ENCODE measurements at regions not wholly inside any gene's neighbourhood (a gene's known extent, or its start where the extent isn't known, plus 50 kb on each side); places are given as distances from the start of the nearest gene placed in this dataset.

DNA sequence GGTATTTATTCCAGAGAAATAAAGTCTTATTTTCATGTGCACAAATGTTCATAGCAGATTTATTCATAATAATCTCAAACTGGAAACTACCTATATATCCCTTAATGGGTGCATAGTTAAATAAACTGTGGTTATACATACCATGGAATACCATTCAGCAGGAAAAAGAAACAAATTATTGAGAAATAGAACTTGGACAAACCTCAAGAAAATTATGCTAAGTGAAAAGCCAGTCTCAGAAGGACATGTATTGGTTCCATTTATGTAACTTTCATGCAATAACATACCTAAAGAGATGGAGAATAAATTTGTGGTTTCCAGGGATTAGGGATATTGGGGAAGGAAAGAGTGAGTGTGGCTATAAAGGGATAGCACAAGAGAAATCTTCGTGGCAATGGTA, 452.6 kb downstream of the SETBP1 start:
- H3K4me3 ChIP-seq, result no peak overlapping the region
- H4K20me1 ChIP-seq (ENCODE audit: low read depth), result no peaks in the 10 kb centered on the region
- H3K9me3 ChIP-seq (ENCODE audit: low read depth), result no peaks in the 10 kb centered on the region
- no peak overlapping the region for H3K27ac ChIP-seq
- no peak for DNase-seq (ENCODE audit: low spot score)
- H3K4me2 ChIP-seq, result no peak overlapping the region
- Mint-ChIP-seq H3K9me3 (no peaks in the 10 kb centered on the region), H3K27ac (no peak overlapping the region), H3K4me1 (no peaks in the 10 kb centered on the region), H3K27me3 (ENCODE audit: insufficient read depth, low read depth) (peaks cover 2% of the 10 kb centered on the region), H3K4me3 (no peak overlapping the region), H3K36me3 (no peaks in the 10 kb centered on the region)
- H3K27me3 ChIP-seq, result no peaks in the 10 kb centered on the region
- H3K9ac ChIP-seq, result no peak overlapping the region
- H3F3A ChIP-seq (ENCODE audit: low read depth), result no peaks in the 10 kb centered on the region
- H2AFZ ChIP-seq (replicated peaks), result no peak overlapping the region
- H3K4me1 ChIP-seq, result no peaks in the 10 kb centered on the region
- no peaks in the 10 kb centered on the region for H3K36me3 ChIP-seq
- no peaks in the 10 kb centered on the region for H3K79me2 ChIP-seq (ENCODE audit: low read depth)
- TF ChIP-seq EZH2phosphoT487 (IDR thresholded peaks at IDR 0.05), result no peak
- TF ChIP-seq EZH2 (IDR thresholded peaks at IDR 0.05), result no peak
- TF ChIP-seq CTCF (IDR thresholded peaks at IDR 0.05), result no peak

DNA sequence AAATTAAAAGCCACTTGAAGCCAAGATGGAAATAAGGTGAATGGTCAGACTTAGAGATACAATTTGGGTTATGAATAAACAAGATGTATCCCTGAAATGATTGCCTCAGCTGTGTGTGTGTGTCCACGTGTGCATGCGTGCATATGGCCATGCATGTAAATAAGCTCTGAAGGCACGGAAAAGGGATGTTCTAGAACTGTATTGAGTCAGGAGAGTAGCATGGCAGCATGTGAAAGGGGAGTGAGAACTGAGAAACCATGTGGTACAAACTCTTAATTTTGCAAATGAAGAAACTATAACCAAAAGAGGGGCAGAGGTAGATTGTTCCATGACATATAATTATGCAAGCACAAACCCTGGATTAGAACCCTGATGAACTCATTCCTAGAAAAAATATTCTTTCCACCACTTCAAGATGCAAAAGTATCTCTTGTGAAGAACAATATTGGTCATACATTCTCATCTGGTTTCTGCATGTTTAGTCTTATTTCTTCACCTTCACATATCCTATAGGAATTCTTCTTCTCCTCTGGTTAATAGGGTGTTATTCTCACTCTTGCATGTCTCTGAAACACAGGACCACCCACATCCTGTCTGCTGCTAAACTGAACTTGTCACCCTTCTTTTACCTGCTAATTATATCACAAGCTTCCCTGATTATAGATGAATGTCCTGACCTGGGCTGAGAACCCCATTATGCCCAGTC, 455.8 kb downstream of the SETBP1 start:
- no peak overlapping the region for H3K4me3 Mint-ChIP-seq
- no peak overlapping the region for H3K9ac ChIP-seq
- H3K27me3 ChIP-seq, result no peaks in the 10 kb centered on the region
- H3K27me3 Mint-ChIP-seq (ENCODE audit: insufficient read depth, low read depth), result peaks cover 3% of the 10 kb centered on the region
- no peaks in the 10 kb centered on the region for H3K36me3 ChIP-seq
- H3K4me1 Mint-ChIP-seq, result no peaks in the 10 kb centered on the region
- H3K36me3 Mint-ChIP-seq, result no peaks in the 10 kb centered on the region
- H3K9me3 ChIP-seq (ENCODE audit: low read depth), result no peaks in the 10 kb centered on the region
- peaks cover 8% of the 10 kb centered on the region for H3K9me3 Mint-ChIP-seq
- no peaks in the 10 kb centered on the region for H3K4me1 ChIP-seq
- H2AFZ ChIP-seq (replicated peaks), result no peak overlapping the region
- H3K4me2 ChIP-seq, result no peak overlapping the region
- H3K4me3 ChIP-seq, result no peak overlapping the region
- TF ChIP-seq EZH2phosphoT487 (IDR thresholded peaks at IDR 0.05) (no peak), CTCF (IDR thresholded peaks at IDR 0.05) (no peak), EZH2 (IDR thresholded peaks at IDR 0.05) (no peak)
- H3K27ac ChIP-seq, result no peak overlapping the region
- H3K79me2 ChIP-seq (ENCODE audit: low read depth), result no peaks in the 10 kb centered on the region
- no peaks in the 10 kb centered on the region for H3F3A ChIP-seq (ENCODE audit: low read depth)
- no peak for DNase-seq (ENCODE audit: low spot score)
- no peaks in the 10 kb centered on the region for H4K20me1 ChIP-seq (ENCODE audit: low read depth)
- H3K27ac Mint-ChIP-seq, result no peak overlapping the region

DNA sequence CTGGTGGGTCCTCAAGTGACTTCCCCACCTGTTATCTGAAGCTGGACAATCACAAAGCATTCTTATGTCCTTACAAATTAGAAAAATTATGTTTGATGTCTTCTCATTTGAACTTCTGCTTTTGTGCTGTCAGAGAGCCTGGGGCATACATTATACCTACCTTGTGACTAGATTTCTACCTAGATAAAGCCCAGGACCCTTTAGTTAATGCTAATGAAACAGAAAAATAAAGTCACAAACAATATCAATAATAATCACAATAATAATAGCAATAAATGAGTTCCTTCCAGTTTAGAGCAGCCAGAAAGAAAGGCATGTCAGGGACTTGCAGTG, 456.4 kb downstream of the SETBP1 start:
- Mint-ChIP-seq H3K4me3 (no peak overlapping the region), H3K27ac (no peak overlapping the region), H3K27me3 (ENCODE audit: insufficient read depth, low read depth) (peaks cover 3% of the 10 kb centered on the region), H3K9me3 (peaks cover 11% of the 10 kb centered on the region), H3K36me3 (no peaks in the 10 kb centered on the region), H3K4me1 (no peaks in the 10 kb centered on the region)
- TF ChIP-seq CTCF (IDR thresholded peaks at IDR 0.05) (no peak), EZH2 (IDR thresholded peaks at IDR 0.05) (no peak), EZH2phosphoT487 (IDR thresholded peaks at IDR 0.05) (no peak)
- Histone ChIP-seq H3K27ac (no peak overlapping the region), H3K79me2 (ENCODE audit: low read depth) (no peaks in the 10 kb centered on the region), H3F3A (ENCODE audit: low read depth) (no peaks in the 10 kb centered on the region), H4K20me1 (ENCODE audit: low read depth) (no peaks in the 10 kb centered on the region), H3K27me3 (no peaks in the 10 kb centered on the region), H3K36me3 (no peaks in the 10 kb centered on the region), H3K4me2 (no peak overlapping the region), H3K4me1 (no peaks in the 10 kb centered on the region), H2AFZ (replicated peaks) (no peak overlapping the region), H3K9me3 (ENCODE audit: low read depth) (no peaks in the 10 kb centered on the region), H3K9ac (no peak overlapping the region), H3K4me3 (no peak overlapping the region)
- no peak for DNase-seq (ENCODE audit: low spot score)
